ENCODE measurements at regions not wholly inside any gene's neighbourhood (a gene's known extent, or its start where the extent isn't known, plus 50 kb on each side); places are given as distances from the start of the nearest gene placed in this dataset.

GRCh38 chr1:87669674-87670073, 341.0 kb downstream of the LMO4 start:
- H3K36me3 ChIP-seq (ENCODE audit: insufficient read depth, low read length) = no peaks in the 10 kb centered on the region
- H3K36me3 Mint-ChIP-seq (ENCODE audit: low read depth) = no peaks in the 10 kb centered on the region
- no peak overlapping the region for H3K27ac Mint-ChIP-seq
- DNase-seq = no peak
- no peaks in the 10 kb centered on the region for H3K4me1 ChIP-seq (ENCODE audit: insufficient read depth, low read length)
- H3K4me3 ChIP-seq (ENCODE audit: low read length) = no peak overlapping the region
- H3K9me3 ChIP-seq (ENCODE audit: control insufficient read depth in 1 of 2, insufficient read depth in 1 of 2, low read length in 2 of 2) = no peaks in the 10 kb centered on the region
- intact Hi-C loops (cut with DNase I, micrococcal nuclease) = no loop called here
- ChIA-PET POLR2A (no interaction called here), CTCF (no interaction called here)
- H3K27me3 ChIP-seq (ENCODE audit: control insufficient read depth in 1 of 2, insufficient read depth in 2 of 2, low read length in 2 of 2) = no peaks in the 10 kb centered on the region
- H3K4me3 Mint-ChIP-seq = no peak overlapping the region
- no peak for TF ChIP-seq CTCF (IDR thresholded peaks at IDR 0.05)
- H3K27me3 Mint-ChIP-seq = peaks cover 5% of the 10 kb centered on the region
- H3K9me3 Mint-ChIP-seq = no peaks in the 10 kb centered on the region
- no peak for ATAC-seq (ENCODE audit: poor library complexity)
- no peak overlapping the region for H3K27ac ChIP-seq (ENCODE audit: low read depth in 1 of 2, low read length in 2 of 2)
- no peaks in the 10 kb centered on the region for H3K4me1 Mint-ChIP-seq (ENCODE audit: low read depth)

- Mint-ChIP-seq H3K9me3 (no peaks in the 10 kb centered on the region), H3K27me3 (no peaks in the 10 kb centered on the region), H3K4me1 (ENCODE audit: low read depth) (no peaks in the 10 kb centered on the region), H3K36me3 (ENCODE audit: low read depth) (no peaks in the 10 kb centered on the region), H3K4me3 (no peak overlapping the region), H3K27ac (no peak overlapping the region)
- Histone ChIP-seq H3K27ac (ENCODE audit: low read depth in 1 of 2, low read length in 2 of 2) (no peak overlapping the region), H3K4me3 (ENCODE audit: low read length) (no peak overlapping the region), H3K36me3 (ENCODE audit: insufficient read depth, low read length) (no peaks in the 10 kb centered on the region), H3K9me3 (ENCODE audit: control insufficient read depth in 1 of 2, insufficient read depth in 1 of 2, low read length in 2 of 2) (no peaks in the 10 kb centered on the region), H3K27me3 (ENCODE audit: control insufficient read depth in 1 of 2, insufficient read depth in 2 of 2, low read length in 2 of 2) (no peaks in the 10 kb centered on the region), H3K4me1 (ENCODE audit: insufficient read depth, low read length) (no peaks in the 10 kb centered on the region)
- DNase-seq (no peak), ATAC-seq (ENCODE audit: poor library complexity) (no peak)
- no peak for TF ChIP-seq CTCF (IDR thresholded peaks at IDR 0.05)
- ChIA-PET POLR2A (no interaction called here), CTCF (no interaction called here)
- intact Hi-C loops (cut with DNase I, micrococcal nuclease) = no loop called here
Observed at GRCh38 chr1:87673309-87673708, 344.6 kb downstream of the LMO4 start.

GRCh38 chr1:87673748-87674147, 345.1 kb downstream of the LMO4 start:
- ChIA-PET CTCF (interaction anchor here (1.7 kb wide), 1 partner anchor 10 kb away, joined by 5 read pairs; no protein-coding TSS in a partner anchor), POLR2A (no interaction called here)
- Mint-ChIP-seq H3K9me3 (no peaks in the 10 kb centered on the region), H3K36me3 (ENCODE audit: low read depth) (no peaks in the 10 kb centered on the region), H3K4me3 (no peak overlapping the region), H3K27ac (no peak overlapping the region), H3K4me1 (ENCODE audit: low read depth) (no peaks in the 10 kb centered on the region), H3K27me3 (no peaks in the 10 kb centered on the region)
- intact Hi-C loops (cut with DNase I, micrococcal nuclease) = no loop called here
- no peak overlapping the region for H3K27ac ChIP-seq (ENCODE audit: low read depth in 1 of 2, low read length in 2 of 2)
- no peaks in the 10 kb centered on the region for H3K9me3 ChIP-seq (ENCODE audit: control insufficient read depth in 1 of 2, insufficient read depth in 1 of 2, low read length in 2 of 2)
- H3K36me3 ChIP-seq (ENCODE audit: insufficient read depth, low read length) = no peaks in the 10 kb centered on the region
- DNase-seq (no peak), ATAC-seq (ENCODE audit: poor library complexity) (no peak)
- H3K4me1 ChIP-seq (ENCODE audit: insufficient read depth, low read length) = no peaks in the 10 kb centered on the region
- H3K27me3 ChIP-seq (ENCODE audit: control insufficient read depth in 1 of 2, insufficient read depth in 2 of 2, low read length in 2 of 2) = no peaks in the 10 kb centered on the region
- H3K4me3 ChIP-seq (ENCODE audit: low read length) = no peak overlapping the region
- no peak for TF ChIP-seq CTCF (IDR thresholded peaks at IDR 0.05)

All from CD4-positive, alpha-beta T cell (primary cell).